Brain microvascular endothelial cell (primary cell): ENCODE measurements at regions not wholly inside any gene's neighbourhood (a gene's known extent, or its start where the extent isn't known, plus 50 kb on each side); places are given as distances from the start of the nearest gene placed in this dataset.

ENCODE experiments used
- DNase-seq: peaks from one replicate; pipeline ENCODE4 v3.0.0-alpha.2; 2020
- H3K27ac ChIP-seq: fragments of 250-450 bp; sonication (Bioruptor Pico); 2 replicates; pipeline ENCODE4 v1.5.1; 2020; ENCODE audit warnings: mild to moderate bottlenecking, moderate library complexity
- H3K27me3 ChIP-seq: fragments of 250-450 bp; sonication (Bioruptor Pico); replicated peaks from 2 replicates; pipeline ENCODE4 v1.5.1; 2020; ENCODE audit warnings: mild to moderate bottlenecking
- H3K36me3 ChIP-seq: fragments of 250-450 bp; sonication (Bioruptor Pico); replicated peaks from 2 replicates; pipeline ENCODE4 v1.5.1; 2020; ENCODE audit warnings: mild to moderate bottlenecking
- H3K4me3 ChIP-seq: 2 replicates; pipeline ENCODE4 v1.5.1; 2011; ENCODE audit warnings: low read depth, mild to moderate bottlenecking, control low read depth, low read length, moderate library complexity
- in situ Hi-C: cut with HindIII; loops from 2 replicates; pipeline ENCODE4 v1.10.0; 2017; ENCODE audit warnings: low sequenced_read_pairs, low pct_ligation_motif_present
- TF ChIP-seq, protein P1 (sequence below): IDR thresholded peaks from 2 replicates; pipeline ENCODE4 v1.5.1; 2011; ENCODE audit warnings: low read depth, mild to moderate bottlenecking, moderate library complexity, low read length, control low read depth, inconsistent platforms; ENCODE audit errors: missing control alignments

DNA sequence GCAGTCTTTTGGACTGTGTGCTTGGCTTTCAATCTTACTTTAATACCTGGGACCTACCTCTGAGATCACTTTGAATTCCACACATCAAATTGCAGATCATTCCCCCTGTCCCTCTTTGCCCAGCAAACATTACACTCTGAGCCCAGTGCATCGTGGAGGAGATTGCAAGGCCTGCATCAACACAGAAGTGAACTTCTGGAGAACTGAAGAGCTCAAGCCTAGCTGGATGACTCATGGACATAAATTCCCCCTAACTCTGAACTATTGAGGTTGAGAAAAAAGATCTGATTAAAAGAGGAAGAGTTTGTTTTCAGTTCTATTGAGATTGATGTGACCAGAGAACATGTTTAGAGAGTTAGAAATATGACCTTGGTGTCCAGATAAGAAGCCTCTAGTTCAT, 316.0 kb upstream of the DMAC1 start:
- in situ Hi-C loops, result no loop called here
- Histone ChIP-seq H3K27ac (no peak overlapping the region), H3K36me3 (no peaks in the 10 kb centered on the region), H3K4me3 (no peak overlapping the region), H3K27me3 (no peaks in the 10 kb centered on the region)
- no peak for DNase-seq
- TF ChIP-seq, protein P1, sequence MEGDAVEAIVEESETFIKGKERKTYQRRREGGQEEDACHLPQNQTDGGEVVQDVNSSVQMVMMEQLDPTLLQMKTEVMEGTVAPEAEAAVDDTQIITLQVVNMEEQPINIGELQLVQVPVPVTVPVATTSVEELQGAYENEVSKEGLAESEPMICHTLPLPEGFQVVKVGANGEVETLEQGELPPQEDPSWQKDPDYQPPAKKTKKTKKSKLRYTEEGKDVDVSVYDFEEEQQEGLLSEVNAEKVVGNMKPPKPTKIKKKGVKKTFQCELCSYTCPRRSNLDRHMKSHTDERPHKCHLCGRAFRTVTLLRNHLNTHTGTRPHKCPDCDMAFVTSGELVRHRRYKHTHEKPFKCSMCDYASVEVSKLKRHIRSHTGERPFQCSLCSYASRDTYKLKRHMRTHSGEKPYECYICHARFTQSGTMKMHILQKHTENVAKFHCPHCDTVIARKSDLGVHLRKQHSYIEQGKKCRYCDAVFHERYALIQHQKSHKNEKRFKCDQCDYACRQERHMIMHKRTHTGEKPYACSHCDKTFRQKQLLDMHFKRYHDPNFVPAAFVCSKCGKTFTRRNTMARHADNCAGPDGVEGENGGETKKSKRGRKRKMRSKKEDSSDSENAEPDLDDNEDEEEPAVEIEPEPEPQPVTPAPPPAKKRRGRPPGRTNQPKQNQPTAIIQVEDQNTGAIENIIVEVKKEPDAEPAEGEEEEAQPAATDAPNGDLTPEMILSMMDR, result no peak

DNA sequence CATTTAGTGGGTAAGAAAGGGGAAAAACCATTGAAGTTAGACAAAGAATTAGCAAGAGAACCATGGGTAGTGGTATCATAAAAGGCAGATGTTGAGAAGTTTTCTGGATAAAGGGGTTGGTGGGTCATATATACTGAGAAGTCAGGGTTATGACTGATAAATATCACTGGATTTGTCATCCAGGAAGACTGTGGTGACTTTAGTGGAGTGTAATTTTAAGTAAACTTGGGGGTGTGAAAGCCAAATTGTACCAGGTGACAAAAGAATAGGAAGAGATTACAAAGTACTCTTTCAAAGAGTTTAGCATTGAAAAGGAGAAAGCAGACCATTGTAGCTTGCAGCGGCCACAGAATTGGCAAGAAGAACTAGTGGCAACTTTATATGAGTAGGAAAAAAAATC, 315.2 kb upstream of the DMAC1 start:
- Histone ChIP-seq H3K27ac (no peak overlapping the region), H3K27me3 (no peaks in the 10 kb centered on the region), H3K36me3 (no peaks in the 10 kb centered on the region), H3K4me3 (no peak overlapping the region)
- DNase-seq, result no peak
- TF ChIP-seq, protein P1, result no peak
- in situ Hi-C loops, result no loop called here

DNA sequence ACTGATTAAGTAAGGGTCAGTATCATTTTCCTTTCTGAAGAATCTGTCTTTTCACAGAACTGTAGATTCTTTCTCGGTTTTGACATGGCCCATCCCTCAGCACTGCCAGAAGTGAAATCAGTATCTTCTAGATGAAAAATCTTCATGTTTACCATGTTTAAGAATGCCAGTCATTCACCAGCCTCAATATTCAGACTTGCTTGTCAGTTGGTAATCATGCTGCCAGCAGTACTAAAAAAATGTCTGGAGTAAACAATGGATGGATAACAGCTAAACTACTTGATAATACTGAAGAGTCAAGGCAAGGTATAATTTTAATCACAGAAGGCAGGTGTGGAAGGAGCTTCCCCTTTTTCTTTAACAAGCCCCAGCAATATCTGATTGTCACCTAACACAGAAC, 306.8 kb upstream of the DMAC1 start:
- no peaks in the 10 kb centered on the region for H3K36me3 ChIP-seq
- H3K27ac ChIP-seq, result no peak overlapping the region
- no peak overlapping the region for H3K4me3 ChIP-seq
- TF ChIP-seq, protein P1, result no peak
- in situ Hi-C loops, result no loop called here
- no peaks in the 10 kb centered on the region for H3K27me3 ChIP-seq
- DNase-seq, result no peak

DNA sequence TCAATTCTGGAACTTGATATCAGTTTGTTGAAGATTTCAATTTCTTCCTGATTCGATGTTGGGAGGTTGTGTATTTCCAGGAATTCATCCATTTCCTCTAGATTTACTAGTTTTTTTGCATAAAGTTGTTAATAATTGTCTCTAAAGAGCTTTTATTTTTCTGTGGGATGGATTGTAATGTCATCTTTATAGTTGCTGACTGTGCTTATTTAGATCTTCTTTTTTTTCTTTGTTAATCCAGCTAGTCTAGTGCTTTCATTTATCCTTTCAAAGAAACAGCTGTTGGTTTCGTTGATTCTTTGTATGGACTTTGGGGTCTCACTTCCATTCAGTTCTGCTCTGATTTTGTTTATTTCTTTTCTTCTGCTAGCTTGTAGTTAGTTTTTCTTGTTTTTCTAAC, 302.0 kb upstream of the DMAC1 start:
- no peak for DNase-seq
- TF ChIP-seq, protein P1, result no peak
- Histone ChIP-seq H3K4me3 (no peak overlapping the region), H3K27ac (no peak overlapping the region), H3K27me3 (no peaks in the 10 kb centered on the region), H3K36me3 (no peaks in the 10 kb centered on the region)
- in situ Hi-C loops, result no loop called here

DNA sequence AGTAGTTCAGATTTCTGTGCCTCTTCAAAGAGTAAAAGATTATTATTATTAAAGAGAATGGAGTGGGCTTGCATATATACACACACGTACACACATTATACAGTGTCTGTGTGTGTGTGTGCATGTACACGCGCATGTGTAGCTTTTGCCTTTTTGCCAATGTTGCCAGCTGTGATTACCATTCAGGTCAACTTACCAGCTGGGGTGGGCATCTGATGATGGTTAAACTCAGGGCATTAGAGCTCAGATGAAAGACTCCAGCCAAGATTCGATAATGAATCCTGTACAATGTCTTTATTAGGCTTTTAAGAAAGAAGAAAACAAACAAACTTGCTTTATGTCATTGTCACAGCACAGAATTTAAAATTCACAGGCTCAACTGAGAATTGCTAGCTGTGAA, 296.5 kb upstream of the DMAC1 start:
- in situ Hi-C loops, result no loop called here
- TF ChIP-seq, protein P1, result no peak
- no peaks in the 10 kb centered on the region for H3K36me3 ChIP-seq
- no peak overlapping the region for H3K27ac ChIP-seq
- no peak overlapping the region for H3K4me3 ChIP-seq
- DNase-seq, result no peak
- no peaks in the 10 kb centered on the region for H3K27me3 ChIP-seq

DNA sequence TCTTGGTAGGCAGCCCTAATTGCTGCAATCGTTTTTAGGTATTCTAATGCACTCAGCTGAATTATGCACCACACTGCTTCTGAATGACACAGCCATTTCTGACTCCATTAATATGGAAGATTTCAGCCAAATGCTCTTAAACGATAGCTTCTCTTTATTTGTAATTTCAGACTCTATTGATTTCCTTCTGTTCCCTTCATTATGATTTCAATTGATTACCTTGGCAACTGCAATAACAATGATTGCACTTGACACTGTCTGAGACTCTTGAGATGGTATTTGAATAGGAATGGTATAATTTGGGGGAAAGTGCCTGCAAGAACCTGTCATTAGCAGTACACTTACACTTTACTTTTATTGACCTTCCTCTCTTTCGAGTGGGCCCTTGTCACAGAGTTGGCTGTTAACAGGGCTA, 296.1 kb upstream of the DMAC1 start:
- Histone ChIP-seq H3K27me3 (no peaks in the 10 kb centered on the region), H3K36me3 (no peaks in the 10 kb centered on the region), H3K27ac (no peak overlapping the region), H3K4me3 (no peak overlapping the region)
- TF ChIP-seq, protein P1, result no peak
- in situ Hi-C loops, result no loop called here
- no peak for DNase-seq
